Naive B cell (primary cell): ENCODE measurements at regions not wholly inside any gene's neighbourhood (a gene's known extent, or its start where the extent isn't known, plus 50 kb on each side); places are given as distances from the start of the nearest gene placed in this dataset.

ENCODE experiments used
- ATAC-seq, 2 donors: fragments of 150-1000 bp; cut with Tn5 transposase; 2 replicates each; pipeline ENCODE4 v1.10.0; 2021; ENCODE audit warnings: low read depth in 2 of 2, mild to moderate bottlenecking in 2 of 2, moderate library complexity in 2 of 2
- DNase-seq: peaks from one replicate; pipeline ENCODE4 v3.0.0; 2022
- H3K27ac Mint-ChIP-seq, 6 donors: one replicate each; pipeline ENCODE4 v1.8.0; 2020 to 2022; ENCODE audit warnings: mild to moderate bottlenecking in 6 of 6, mixed read lengths in 6 of 6, moderate library complexity in 5 of 6, inconsistent platforms in 2 of 6
- H3K27me3 Mint-ChIP-seq, 3 donors: one replicate each; pipeline ENCODE4 v1.8.0; 2021 to 2022; ENCODE audit warnings: mixed read lengths in 3 of 3, mild to moderate bottlenecking in 1 of 3
- H3K36me3 Mint-ChIP-seq, 2 donors: one replicate each; pipeline ENCODE4 v1.8.0; 2020 to 2022; ENCODE audit warnings: mixed read lengths in 2 of 2, inconsistent platforms in 1 of 2, mild to moderate bottlenecking in 1 of 2
- H3K4me1 Mint-ChIP-seq, 3 donors: one replicate each; pipeline ENCODE4 v1.8.0; 2020 to 2022; ENCODE audit warnings: mixed read lengths in 3 of 3, inconsistent platforms in 1 of 3, mild to moderate bottlenecking in 1 of 3, moderate library complexity in 1 of 3
- H3K4me3 Mint-ChIP-seq, 8 donors: one replicate each; pipeline ENCODE4 v1.8.0; 2020 to 2022; ENCODE audit warnings: mild to moderate bottlenecking in 8 of 8, mixed read lengths in 8 of 8, moderate library complexity in 8 of 8, inconsistent platforms in 2 of 8
- H3K9me3 Mint-ChIP-seq, 7 donors: one replicate each; pipeline ENCODE4 v1.8.0; 2020 to 2022; ENCODE audit warnings: mixed read lengths in 7 of 7, mild to moderate bottlenecking in 5 of 7, inconsistent platforms in 2 of 7, moderate library complexity in 1 of 7

DNA sequence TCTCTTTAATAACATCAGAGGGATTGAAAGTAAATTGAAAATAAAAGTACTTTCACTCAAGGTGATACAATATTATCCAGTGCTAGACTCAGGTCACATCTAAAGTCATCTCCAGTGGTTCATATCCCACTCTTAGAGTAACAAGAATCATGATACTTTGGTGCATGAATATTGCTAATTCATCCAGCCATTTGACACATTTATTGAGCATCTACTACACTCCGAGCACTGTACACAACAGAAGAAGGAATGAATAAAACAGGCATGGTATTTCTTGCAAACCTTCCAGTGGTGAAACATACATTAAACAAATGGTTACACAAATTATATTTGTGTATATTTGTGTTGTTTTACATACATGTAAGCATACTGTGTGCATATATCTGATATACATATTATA, 116.0 kb upstream of the TMCC3 start:
- H3K27ac Mint-ChIP-seq = peak overlapping the region in 1 of 6 donors; percentile 34
- ATAC-seq (no peak), DNase-seq (no peak)
- H3K9me3 Mint-ChIP-seq = peaks cover 0 to 3% (median 0%) of the 10 kb centered on the region in 7 donors
- H3K36me3 Mint-ChIP-seq = no peaks in the 10 kb centered on the region
- peaks cover 65 to 89% (median 66%) of the 10 kb centered on the region in 3 donors for H3K4me1 Mint-ChIP-seq
- peak overlapping the region in 3 of 8 donors; percentile 36 to 76 (median 65) for H3K4me3 Mint-ChIP-seq
- no peaks in the 10 kb centered on the region for H3K27me3 Mint-ChIP-seq

DNA sequence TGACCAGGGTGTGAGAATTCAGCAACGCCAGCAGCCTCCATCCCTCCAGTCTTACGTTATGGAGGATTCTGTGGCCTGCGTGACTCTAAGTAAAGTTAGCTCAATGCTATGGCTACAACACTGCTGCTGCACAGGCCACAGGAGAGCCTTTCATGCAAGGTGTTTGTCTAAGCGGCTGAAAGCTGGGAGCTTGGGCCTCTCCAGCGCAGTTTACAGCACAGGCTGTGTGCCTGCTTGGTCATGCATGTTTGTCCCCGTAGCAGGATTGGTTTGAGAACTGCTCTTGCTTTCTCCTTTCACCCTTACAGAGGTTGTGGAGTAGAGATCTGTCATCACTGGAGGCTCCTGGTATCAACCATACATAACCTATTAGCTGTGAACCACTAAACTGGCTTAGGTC, 113.1 kb upstream of the TMCC3 start:
- H3K4me1 Mint-ChIP-seq = peaks cover 42 to 70% (median 45%) of the 10 kb centered on the region in 3 donors
- peak overlapping the region in 3 of 8 donors; percentile 23 to 84 (median 59) for H3K4me3 Mint-ChIP-seq
- ATAC-seq (no peak), DNase-seq (no peak)
- H3K27ac Mint-ChIP-seq = peak overlapping the region in 1 of 6 donors; percentile 61
- H3K9me3 Mint-ChIP-seq = peaks cover 0 to 5% (median 0%) of the 10 kb centered on the region in 7 donors
- H3K27me3 Mint-ChIP-seq = no peaks in the 10 kb centered on the region
- no peaks in the 10 kb centered on the region for H3K36me3 Mint-ChIP-seq

DNA sequence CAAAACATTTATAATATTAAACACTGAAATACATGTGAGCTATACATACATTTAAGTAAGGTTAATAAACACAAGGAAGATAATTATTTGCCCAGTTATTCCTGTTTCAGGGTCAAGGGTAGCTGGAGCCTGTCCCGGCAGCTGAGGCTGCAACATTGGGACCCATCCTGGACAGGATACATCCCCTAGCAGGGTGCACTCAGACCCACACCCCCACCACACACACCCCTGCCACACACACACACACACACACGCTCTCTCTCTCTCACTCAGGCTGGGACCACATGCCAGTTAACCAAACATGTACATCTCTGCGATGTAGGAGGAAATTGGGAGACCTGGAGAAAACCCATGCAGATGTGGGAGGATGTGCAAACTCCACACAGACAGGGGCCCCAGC, 112.6 kb upstream of the TMCC3 start:
- H3K4me3 Mint-ChIP-seq = peak overlapping the region in 5 of 8 donors; percentile 23 to 78 (median 55)
- DNase-seq = no peak
- H3K9me3 Mint-ChIP-seq = peaks cover 0 to 5% (median 0%) of the 10 kb centered on the region in 7 donors
- H3K36me3 Mint-ChIP-seq = no peaks in the 10 kb centered on the region
- peaks cover 39 to 65% (median 40%) of the 10 kb centered on the region in 3 donors for H3K4me1 Mint-ChIP-seq
- no peak for ATAC-seq
- H3K27me3 Mint-ChIP-seq = no peaks in the 10 kb centered on the region
- peak overlapping the region in 2 of 6 donors; percentile 34 to 61 for H3K27ac Mint-ChIP-seq

DNA sequence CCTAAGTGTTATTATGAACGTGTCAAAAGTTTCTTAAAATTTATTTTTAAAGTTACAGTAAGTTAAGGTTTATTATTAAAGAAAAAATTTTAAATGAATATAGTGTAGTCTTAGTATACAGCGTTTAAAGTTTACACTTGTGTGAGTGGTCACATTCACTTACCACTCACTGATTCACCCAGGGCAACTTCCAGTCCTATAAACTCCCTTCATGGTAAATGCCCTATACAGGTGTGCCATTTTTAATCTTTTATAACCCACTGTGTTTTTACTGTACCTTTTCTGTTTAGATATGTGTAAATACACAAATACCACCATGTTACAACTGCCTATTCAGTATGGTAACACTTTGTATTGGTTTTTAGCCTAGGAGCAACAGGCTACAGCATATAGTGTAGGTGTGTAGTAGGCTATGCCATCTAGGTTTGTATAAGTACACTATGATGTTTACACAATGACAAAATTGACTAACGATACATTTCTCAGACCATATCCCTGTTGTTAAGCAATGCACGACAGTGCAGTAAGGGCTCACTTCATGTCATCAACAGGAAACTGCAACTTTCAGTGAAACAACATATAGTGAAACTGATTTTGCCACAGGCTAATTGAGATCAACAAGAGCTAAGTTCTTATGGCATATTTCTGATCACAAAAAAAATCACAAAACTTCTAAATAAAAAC, 112.0 kb upstream of the TMCC3 start:
- Mint-ChIP-seq H3K4me1 (peaks cover 34 to 60% (median 36%) of the 10 kb centered on the region in 3 donors), H3K27ac (peak overlapping the region in 3 of 6 donors; percentile 34 to 74 (median 61)), H3K36me3 (no peaks in the 10 kb centered on the region), H3K27me3 (no peaks in the 10 kb centered on the region), H3K4me3 (peak overlapping the region in 4 of 8 donors; percentile 23 to 59 (median 46)), H3K9me3 (peaks cover 0 to 5% (median 0%) of the 10 kb centered on the region in 7 donors)
- no peak for DNase-seq
- peak; percentile 50 to 59 for ATAC-seq

DNA sequence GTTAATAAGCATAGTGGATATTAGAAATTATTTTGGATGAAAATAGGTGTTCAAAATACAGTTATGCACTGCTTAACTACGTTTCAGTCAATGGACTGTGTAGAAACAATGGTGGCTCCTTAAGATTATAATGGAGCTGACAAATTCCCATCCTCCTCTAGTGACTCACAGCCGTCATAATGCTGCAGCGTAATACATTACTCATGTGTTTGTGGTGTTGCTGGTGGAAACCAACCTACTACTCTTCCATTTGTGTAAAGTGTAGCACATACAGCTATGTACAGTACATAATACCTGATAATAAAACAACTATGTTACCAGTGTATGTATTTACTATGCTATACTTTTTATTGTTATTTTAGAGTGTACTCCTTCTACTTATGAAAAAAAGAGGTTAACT, 111.2 kb upstream of the TMCC3 start:
- Mint-ChIP-seq H3K4me1 (peaks cover 26 to 51% (median 29%) of the 10 kb centered on the region in 3 donors), H3K9me3 (peaks cover 0 to 5% (median 0%) of the 10 kb centered on the region in 7 donors), H3K36me3 (no peaks in the 10 kb centered on the region), H3K4me3 (no peak overlapping the region), H3K27me3 (no peaks in the 10 kb centered on the region), H3K27ac (no peak overlapping the region)
- DNase-seq (no peak), ATAC-seq (no peak)

DNA sequence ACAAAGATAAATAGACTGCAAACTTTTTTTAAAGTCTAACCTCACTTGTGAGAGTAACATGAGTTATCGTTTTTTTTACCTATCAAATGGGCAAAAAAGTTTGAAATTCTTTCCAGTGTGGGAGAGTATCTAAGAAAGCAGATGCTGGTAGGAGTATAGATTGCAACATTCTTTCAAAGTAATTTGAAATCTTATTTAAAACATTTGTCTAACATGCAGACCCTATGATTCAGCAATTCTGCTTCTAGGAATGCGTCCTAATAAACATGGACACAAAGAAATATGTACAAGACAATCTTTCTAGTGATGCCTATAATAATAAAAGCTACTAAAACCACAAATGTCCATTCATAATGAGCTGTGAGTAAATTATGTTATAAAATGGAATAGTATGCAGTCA, 110.4 kb upstream of the TMCC3 start:
- ATAC-seq = no peak
- Mint-ChIP-seq H3K4me1 (peaks cover 23 to 45% (median 26%) of the 10 kb centered on the region in 3 donors), H3K27me3 (no peaks in the 10 kb centered on the region), H3K4me3 (no peak overlapping the region), H3K27ac (no peak overlapping the region), H3K36me3 (no peaks in the 10 kb centered on the region), H3K9me3 (peaks cover 0 to 5% (median 0%) of the 10 kb centered on the region in 7 donors)
- no peak for DNase-seq

DNA sequence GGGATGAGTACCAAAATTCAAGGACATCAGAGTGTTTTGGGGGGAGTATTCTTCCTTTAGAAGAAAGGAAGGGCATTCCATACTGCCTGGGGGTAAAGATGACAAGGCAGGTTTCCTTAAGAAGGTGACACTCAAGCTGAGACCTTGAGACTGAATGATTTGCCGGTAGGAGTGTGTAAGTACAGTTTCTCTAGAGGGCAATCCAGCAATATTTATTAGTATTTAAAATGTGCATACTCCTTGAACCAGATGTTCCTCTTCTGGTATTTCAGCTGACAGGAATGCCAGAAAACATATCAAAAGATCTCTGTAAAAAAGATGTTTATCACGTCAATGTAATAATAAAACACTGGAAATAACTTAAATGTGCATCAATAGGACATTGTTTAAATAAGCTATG, 106.4 kb upstream of the TMCC3 start:
- peaks cover 5 to 8% of the 10 kb centered on the region in 2 donors for H3K36me3 Mint-ChIP-seq
- ATAC-seq = no peak
- DNase-seq = no peak
- H3K27ac Mint-ChIP-seq = no peak overlapping the region
- peaks cover 7 to 13% (median 13%) of the 10 kb centered on the region in 3 donors for H3K4me1 Mint-ChIP-seq
- H3K4me3 Mint-ChIP-seq = no peak overlapping the region
- H3K9me3 Mint-ChIP-seq = peaks cover 0 to 5% (median 0%) of the 10 kb centered on the region in 7 donors
- H3K27me3 Mint-ChIP-seq = peaks cover 0 to 5% (median 0%) of the 10 kb centered on the region in 3 donors

DNA sequence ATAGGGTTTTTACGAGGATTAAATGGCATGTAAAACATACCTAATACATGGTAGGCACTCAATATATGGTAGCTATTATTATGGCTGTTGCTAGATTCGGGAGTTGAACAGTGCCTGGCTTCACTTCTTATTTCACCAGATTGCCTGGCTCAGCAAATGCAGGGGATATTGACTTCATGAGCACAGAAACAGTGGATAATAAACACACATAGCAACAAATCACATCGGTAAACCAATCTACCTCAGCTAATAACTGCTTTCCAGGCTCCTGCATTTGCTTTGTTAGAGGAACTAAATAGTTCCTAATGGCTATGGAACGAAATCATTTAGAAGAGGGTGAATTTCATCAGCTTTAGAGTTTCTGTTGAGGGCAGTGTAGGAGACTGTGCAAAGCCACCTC, 105.2 kb upstream of the TMCC3 start:
- peaks cover 0 to 9% (median 0%) of the 10 kb centered on the region in 3 donors for H3K27me3 Mint-ChIP-seq
- H3K9me3 Mint-ChIP-seq = no peaks in the 10 kb centered on the region
- ATAC-seq (no peak), DNase-seq (no peak)
- peaks cover 4 to 13% (median 11%) of the 10 kb centered on the region in 3 donors for H3K4me1 Mint-ChIP-seq
- H3K4me3 Mint-ChIP-seq = no peak overlapping the region
- no peak overlapping the region for H3K27ac Mint-ChIP-seq
- peaks cover 5 to 8% of the 10 kb centered on the region in 2 donors for H3K36me3 Mint-ChIP-seq

DNA sequence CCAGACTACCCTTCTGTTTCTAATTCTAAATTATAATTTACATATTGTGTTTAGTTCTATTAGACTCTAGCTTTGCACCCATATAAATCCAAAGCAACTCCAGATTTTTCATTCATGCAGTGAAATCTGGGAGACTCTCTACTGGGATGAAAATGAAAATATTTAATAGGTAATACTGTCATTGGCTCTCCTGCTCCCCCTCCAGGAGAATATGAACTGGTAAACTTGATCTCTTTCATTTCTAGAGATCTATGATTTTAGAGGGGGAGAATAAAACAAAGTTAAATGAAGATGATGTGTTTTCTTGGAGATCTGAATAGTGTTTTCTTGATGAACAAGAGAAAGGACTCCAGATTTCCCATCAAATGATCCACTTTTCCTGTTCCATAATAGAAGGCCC, 104.3 kb upstream of the TMCC3 start:
- H3K9me3 Mint-ChIP-seq = no peaks in the 10 kb centered on the region
- ATAC-seq = no peak
- H3K4me1 Mint-ChIP-seq = peaks cover 4 to 14% (median 5%) of the 10 kb centered on the region in 3 donors
- DNase-seq = no peak
- H3K27me3 Mint-ChIP-seq = peaks cover 0 to 14% (median 0%) of the 10 kb centered on the region in 3 donors
- H3K36me3 Mint-ChIP-seq = peaks cover 8% of the 10 kb centered on the region in 2 donors
- H3K4me3 Mint-ChIP-seq = no peak overlapping the region
- H3K27ac Mint-ChIP-seq = peak overlapping the region in 1 of 6 donors; percentile 30

DNA sequence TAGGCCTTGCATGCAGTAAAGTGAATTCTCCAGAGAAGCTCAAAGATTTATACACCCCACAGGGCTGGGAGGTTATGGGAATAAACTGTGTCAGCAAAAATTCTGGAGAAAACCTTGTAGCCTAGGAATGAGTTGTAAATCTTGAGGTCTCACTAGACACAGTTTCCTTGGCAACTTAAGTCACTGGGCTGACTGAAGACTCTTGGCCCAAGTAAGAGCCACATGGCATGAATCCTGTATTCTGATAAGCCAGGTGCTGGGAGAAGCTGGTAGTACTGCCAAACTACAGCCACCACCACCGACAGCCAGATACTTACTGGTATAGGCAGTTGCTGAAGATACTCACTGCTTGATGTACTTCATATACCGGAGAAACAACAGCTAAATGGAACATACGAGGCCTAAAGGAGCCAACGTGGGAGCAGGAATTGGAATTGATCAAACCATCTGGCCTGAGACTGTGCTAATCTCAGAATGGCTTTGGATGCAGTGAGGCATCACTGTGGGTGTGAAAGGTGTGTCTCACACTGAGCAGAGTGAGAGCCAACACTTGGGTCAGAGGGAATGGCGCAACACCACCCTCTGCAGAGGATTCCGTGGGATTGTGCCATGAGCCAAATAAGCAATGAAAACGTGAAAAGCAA, 102.8 kb upstream of the TMCC3 start:
- DNase-seq (no peak), ATAC-seq (no peak)
- H3K27me3 Mint-ChIP-seq = peaks cover 0 to 16% (median 0%) of the 10 kb centered on the region in 3 donors
- H3K9me3 Mint-ChIP-seq = peaks cover 0 to 2% (median 0%) of the 10 kb centered on the region in 7 donors
- H3K4me3 Mint-ChIP-seq = no peak overlapping the region
- H3K27ac Mint-ChIP-seq = no peak overlapping the region
- peaks cover 8% of the 10 kb centered on the region in 2 donors for H3K36me3 Mint-ChIP-seq
- H3K4me1 Mint-ChIP-seq = peaks cover 0 to 17% (median 4%) of the 10 kb centered on the region in 3 donors

DNA sequence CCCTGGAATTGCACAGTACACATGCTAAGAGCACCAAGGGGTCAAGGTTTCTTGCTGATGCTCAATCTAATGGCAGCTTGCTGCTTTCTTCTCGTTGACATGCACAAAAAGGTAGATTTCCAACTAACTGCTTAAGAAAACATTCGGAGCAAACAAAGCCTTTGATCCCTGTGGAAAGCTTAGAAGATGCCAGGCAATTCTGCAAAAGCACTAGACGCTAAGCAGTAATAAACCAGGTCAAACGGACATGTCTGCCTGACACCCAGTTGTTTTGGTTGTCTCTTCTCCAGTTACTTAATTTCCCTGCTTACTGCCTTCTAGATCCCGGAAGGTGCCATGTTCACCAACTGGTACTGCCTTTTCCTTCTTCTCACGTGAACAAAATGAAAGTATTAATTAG, 100.5 kb upstream of the TMCC3 start:
- peak overlapping the region in 1 of 6 donors; percentile 66 for H3K27ac Mint-ChIP-seq
- H3K27me3 Mint-ChIP-seq = peaks cover 0 to 23% (median 10%) of the 10 kb centered on the region in 3 donors
- DNase-seq (no peak), ATAC-seq (no peak)
- no peak overlapping the region for H3K4me3 Mint-ChIP-seq
- peaks cover 0 to 17% (median 8%) of the 10 kb centered on the region in 3 donors for H3K4me1 Mint-ChIP-seq
- H3K9me3 Mint-ChIP-seq = peaks cover 0 to 4% (median 0%) of the 10 kb centered on the region in 7 donors
- H3K36me3 Mint-ChIP-seq = peaks cover 8 to 12% of the 10 kb centered on the region in 2 donors

DNA sequence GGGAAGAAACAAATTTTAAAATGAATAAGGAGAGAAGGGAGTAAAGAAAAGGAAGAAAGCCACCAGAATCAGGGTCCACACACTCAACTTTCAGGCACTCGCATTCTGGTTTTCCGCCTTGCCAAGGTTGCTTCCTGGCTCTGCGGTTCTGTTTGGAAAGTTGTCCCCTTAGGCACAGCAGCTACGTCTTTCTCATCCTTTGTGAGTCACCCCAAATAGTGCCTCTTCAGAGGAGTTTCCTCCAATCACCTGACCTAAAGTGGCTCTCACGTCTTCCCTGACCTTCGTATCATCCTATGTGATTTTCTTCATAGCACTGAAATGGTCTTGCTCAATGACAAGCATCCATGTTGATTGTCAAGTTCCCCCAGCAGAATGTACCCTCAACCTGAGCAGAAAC, 99.5 kb upstream of the TMCC3 start:
- no peak overlapping the region for H3K4me3 Mint-ChIP-seq
- H3K27ac Mint-ChIP-seq = peak overlapping the region in 1 of 6 donors; percentile 82
- peaks cover 0 to 23% (median 12%) of the 10 kb centered on the region in 3 donors for H3K27me3 Mint-ChIP-seq
- DNase-seq (no peak), ATAC-seq (no peak)
- peaks cover 0 to 4% (median 0%) of the 10 kb centered on the region in 7 donors for H3K9me3 Mint-ChIP-seq
- peaks cover 8 to 12% of the 10 kb centered on the region in 2 donors for H3K36me3 Mint-ChIP-seq
- peaks cover 0 to 17% (median 8%) of the 10 kb centered on the region in 3 donors for H3K4me1 Mint-ChIP-seq

DNA sequence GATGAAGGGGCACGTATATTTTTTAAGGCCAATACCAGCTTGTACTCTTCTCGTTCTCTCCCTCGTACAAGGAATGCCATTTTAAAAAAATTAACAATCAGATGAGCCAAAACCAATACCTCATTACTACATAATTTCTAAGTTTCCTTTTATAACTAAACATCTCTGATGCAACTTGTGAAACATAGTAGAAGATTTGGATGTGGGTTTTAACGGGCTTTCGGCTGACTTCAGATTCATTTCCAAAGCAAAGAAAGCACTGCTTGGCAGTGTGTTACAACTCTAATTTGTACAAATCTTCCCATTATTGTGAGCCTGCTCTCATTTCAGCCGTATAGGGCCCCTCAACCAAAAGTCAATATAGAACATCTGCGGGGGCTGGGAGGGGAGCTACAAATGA, 99.1 kb upstream of the TMCC3 start:
- peaks cover 0 to 4% (median 0%) of the 10 kb centered on the region in 7 donors for H3K9me3 Mint-ChIP-seq
- H3K27me3 Mint-ChIP-seq = peaks cover 0 to 23% (median 12%) of the 10 kb centered on the region in 3 donors
- peaks cover 8 to 12% of the 10 kb centered on the region in 2 donors for H3K36me3 Mint-ChIP-seq
- no peak overlapping the region for H3K27ac Mint-ChIP-seq
- H3K4me1 Mint-ChIP-seq = peaks cover 0 to 17% (median 8%) of the 10 kb centered on the region in 3 donors
- no peak overlapping the region for H3K4me3 Mint-ChIP-seq
- DNase-seq (no peak), ATAC-seq (no peak)
